ENCODE measurements at regions not wholly inside any gene's neighbourhood (a gene's known extent, or its start where the extent isn't known, plus 50 kb on each side); places are given as distances from the start of the nearest gene placed in this dataset.

DNA sequence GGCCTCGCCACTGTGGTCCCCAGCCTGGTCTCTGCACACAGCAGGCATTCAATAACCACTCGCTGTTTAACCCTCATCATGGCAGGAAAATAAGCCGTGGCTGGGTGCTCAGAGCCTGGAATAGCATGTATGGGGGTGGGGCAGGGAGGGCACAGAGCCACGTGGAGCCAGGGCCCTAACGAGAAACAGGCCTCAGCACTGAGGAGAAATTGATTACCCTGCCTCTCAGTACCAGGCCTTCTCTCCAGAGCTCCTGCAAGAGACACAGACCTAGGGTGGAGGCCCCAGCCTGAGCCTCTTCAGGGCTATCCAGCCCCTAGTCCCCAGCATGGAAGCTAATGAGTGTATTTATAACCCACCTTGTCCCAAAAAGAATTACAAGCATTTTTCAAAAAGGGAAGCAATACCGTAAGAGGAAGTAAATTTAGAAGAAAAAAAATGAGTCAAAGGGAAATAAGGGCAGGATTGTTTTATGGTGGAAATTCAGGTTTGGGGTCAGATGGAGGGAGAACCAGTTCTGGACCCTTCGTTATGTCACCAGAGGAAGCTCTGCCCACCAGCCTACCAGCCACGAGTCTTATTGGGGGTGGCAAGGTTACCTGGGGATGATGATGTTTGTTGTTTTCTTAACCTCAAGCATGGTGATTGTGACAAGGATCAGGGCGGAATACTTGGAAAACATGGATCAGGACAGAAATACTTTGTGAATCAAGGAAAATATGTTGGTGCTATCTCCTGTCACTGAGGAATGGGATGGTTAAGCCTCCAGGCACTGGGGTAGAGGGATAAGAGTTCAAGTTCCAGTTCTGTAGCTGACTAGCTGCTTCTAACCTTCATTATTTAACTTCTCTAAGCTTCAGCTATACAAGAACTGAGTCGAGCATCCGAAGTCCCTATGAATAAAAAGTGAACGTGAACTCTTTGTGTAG lies 101.9 kb upstream of the RBPJ start:
- TF ChIP-seq, protein P1, sequence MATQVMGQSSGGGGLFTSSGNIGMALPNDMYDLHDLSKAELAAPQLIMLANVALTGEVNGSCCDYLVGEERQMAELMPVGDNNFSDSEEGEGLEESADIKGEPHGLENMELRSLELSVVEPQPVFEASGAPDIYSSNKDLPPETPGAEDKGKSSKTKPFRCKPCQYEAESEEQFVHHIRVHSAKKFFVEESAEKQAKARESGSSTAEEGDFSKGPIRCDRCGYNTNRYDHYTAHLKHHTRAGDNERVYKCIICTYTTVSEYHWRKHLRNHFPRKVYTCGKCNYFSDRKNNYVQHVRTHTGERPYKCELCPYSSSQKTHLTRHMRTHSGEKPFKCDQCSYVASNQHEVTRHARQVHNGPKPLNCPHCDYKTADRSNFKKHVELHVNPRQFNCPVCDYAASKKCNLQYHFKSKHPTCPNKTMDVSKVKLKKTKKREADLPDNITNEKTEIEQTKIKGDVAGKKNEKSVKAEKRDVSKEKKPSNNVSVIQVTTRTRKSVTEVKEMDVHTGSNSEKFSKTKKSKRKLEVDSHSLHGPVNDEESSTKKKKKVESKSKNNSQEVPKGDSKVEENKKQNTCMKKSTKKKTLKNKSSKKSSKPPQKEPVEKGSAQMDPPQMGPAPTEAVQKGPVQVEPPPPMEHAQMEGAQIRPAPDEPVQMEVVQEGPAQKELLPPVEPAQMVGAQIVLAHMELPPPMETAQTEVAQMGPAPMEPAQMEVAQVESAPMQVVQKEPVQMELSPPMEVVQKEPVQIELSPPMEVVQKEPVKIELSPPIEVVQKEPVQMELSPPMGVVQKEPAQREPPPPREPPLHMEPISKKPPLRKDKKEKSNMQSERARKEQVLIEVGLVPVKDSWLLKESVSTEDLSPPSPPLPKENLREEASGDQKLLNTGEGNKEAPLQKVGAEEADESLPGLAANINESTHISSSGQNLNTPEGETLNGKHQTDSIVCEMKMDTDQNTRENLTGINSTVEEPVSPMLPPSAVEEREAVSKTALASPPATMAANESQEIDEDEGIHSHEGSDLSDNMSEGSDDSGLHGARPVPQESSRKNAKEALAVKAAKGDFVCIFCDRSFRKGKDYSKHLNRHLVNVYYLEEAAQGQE (IDR thresholded peaks at IDR 0.05; ENCODE audit: low read depth): no peak
- TF ChIP-seq CREB1 (IDR thresholded peaks at IDR 0.05; ENCODE audit: low read depth) (no peak), RAD21 (IDR thresholded peaks at IDR 0.05; ENCODE audit: low read depth) (no peak), TCF12 (IDR thresholded peaks at IDR 0.05; ENCODE audit: low read depth) (no peak), FOXM1 (IDR thresholded peaks at IDR 0.05; ENCODE audit: borderline replicate concordance, low read depth) (no peak), ZBTB7A (IDR thresholded peaks at IDR 0.05; ENCODE audit: low read depth) (no peak), TEAD4 (IDR thresholded peaks at IDR 0.05) (no peak), CEBPB (IDR thresholded peaks at IDR 0.05) (no peak), EP300 (IDR thresholded peaks at IDR 0.05; ENCODE audit: borderline replicate concordance) (no peak), NFIC (IDR thresholded peaks at IDR 0.05) (no peak), EGR1 (IDR thresholded peaks at IDR 0.05) (no peak), YY1 (IDR thresholded peaks at IDR 0.05; ENCODE audit: low read depth) (no peak), TAF1 (IDR thresholded peaks at IDR 0.05; ENCODE audit: low read depth) (no peak)
- TF ChIP-seq, protein P2, sequence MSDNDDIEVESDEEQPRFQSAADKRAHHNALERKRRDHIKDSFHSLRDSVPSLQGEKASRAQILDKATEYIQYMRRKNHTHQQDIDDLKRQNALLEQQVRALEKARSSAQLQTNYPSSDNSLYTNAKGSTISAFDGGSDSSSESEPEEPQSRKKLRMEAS (IDR thresholded peaks at IDR 0.05): no peak
- TF ChIP-seq, protein P3, sequence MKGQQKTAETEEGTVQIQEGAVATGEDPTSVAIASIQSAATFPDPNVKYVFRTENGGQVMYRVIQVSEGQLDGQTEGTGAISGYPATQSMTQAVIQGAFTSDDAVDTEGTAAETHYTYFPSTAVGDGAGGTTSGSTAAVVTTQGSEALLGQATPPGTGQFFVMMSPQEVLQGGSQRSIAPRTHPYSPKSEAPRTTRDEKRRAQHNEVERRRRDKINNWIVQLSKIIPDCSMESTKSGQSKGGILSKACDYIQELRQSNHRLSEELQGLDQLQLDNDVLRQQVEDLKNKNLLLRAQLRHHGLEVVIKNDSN (IDR thresholded peaks at IDR 0.05): no peak

DNA sequence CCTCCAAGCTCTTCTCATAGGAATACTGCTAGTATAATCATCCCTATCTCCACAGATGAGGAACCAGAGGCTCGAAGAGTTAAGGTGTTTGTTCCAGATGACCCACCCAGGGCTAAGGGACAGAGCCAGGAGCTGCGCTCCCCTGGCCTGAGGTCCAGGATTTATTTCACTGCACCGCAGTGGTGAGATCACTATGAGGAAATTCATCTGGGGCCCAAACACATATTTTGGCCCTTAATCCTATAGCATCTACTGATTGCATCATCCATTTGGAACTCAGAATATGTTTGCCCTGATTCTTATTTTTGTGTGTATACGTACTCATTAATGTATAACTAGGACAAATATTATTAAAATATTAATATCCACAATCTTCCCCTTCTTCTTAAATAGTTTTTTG lies 100.1 kb upstream of the RBPJ start:
- TF ChIP-seq, protein P3 (IDR thresholded peaks at IDR 0.05): no peak
- TF ChIP-seq CEBPB (IDR thresholded peaks at IDR 0.05): peak; percentile 37; the same call in 1 of the 2 replicates

DNA sequence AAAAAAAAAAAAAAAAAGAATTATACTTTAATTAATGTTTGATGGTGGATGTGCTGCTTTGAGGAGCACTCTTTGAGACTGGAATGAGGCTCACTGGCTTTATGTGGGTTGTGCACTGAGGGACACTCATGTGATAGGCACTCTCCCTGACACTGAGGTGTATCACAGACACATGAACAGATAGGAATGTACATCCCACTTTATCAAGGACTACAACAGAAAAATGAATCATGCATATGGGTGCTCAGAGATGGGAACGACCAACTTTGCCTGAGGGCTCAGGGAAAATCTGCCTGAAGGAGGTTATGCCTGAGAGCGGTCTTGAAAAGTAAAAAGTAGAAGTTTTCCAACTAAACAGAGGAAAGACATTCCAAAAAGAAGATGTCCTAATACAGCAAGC lies 97.7 kb upstream of the RBPJ start:
- TF ChIP-seq TCF12 (IDR thresholded peaks at IDR 0.05; ENCODE audit: low read depth) (no peak), RAD21 (IDR thresholded peaks at IDR 0.05; ENCODE audit: low read depth) (no peak), CREB1 (IDR thresholded peaks at IDR 0.05; ENCODE audit: low read depth) (no peak), TEAD4 (IDR thresholded peaks at IDR 0.05) (no peak), FOXM1 (IDR thresholded peaks at IDR 0.05; ENCODE audit: borderline replicate concordance, low read depth) (no peak), YY1 (IDR thresholded peaks at IDR 0.05; ENCODE audit: low read depth) (no peak)
- TF ChIP-seq, protein P2 (IDR thresholded peaks at IDR 0.05): no peak

DNA sequence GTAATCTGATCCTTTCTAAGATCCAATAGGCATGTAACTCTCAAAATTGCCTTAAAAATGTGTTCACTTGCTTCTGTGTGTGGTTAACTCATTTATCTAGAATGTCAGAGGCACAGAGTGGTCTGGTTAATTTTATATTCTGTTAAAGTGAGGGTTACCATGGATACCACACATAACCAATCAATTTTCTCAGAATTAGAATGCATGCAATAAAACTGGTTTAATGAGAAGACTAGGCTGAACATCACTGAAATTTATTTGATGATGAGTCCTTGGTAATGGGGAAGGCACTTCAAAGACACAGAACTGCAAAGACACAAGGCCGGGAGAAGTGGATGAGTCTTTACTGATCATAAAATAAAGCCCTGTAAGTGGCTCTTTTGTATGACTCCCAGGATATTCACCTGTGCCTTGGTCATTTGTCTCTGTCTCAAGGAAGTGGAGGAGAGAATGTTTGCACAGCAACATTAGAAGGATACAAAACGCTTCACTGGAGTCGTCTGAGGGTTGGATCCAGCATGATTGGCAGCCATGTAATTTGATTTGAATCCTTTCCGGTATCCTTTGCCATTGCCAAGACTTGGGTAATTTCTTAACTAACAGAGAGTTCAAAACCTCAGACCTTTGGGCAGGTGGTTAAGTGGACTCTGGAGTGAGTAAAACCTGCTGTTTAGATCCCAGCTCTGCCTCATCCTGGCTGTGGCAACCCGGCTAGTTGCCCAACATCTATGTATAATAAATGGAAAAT lies 94.0 kb upstream of the RBPJ start:
- no peak for TF ChIP-seq FOXM1 (IDR thresholded peaks at IDR 0.05; ENCODE audit: borderline replicate concordance, low read depth)
- TF ChIP-seq TEAD4 (IDR thresholded peaks at IDR 0.05): no peak
- TF ChIP-seq, protein P3 (IDR thresholded peaks at IDR 0.05): no peak
- no peak for TF ChIP-seq CEBPB (IDR thresholded peaks at IDR 0.05)
- TF ChIP-seq, protein P2 (IDR thresholded peaks at IDR 0.05): no peak
- TF ChIP-seq EP300 (IDR thresholded peaks at IDR 0.05; ENCODE audit: borderline replicate concordance): no peak
- no peak for TF ChIP-seq EGR1 (IDR thresholded peaks at IDR 0.05)
- TF ChIP-seq, protein P1 (IDR thresholded peaks at IDR 0.05; ENCODE audit: low read depth): no peak
- TF ChIP-seq TAF1 (IDR thresholded peaks at IDR 0.05; ENCODE audit: low read depth): no peak
- no peak for TF ChIP-seq CREB1 (IDR thresholded peaks at IDR 0.05; ENCODE audit: low read depth)
